Renal cortex interstitium (tissue), 11 donors: ENCODE measurements at regions not wholly inside any gene's neighbourhood (a gene's known extent, or its start where the extent isn't known, plus 50 kb on each side); places are given as distances from the start of the nearest gene placed in this dataset.
"Not testable (repeated sequence)": the region's sequence is repeated elsewhere in the genome, so short reads cannot be mapped to it uniquely, and the experiment has no call there.

Experiments
- DNase-seq, 11 donors: peaks; one replicate each; pipeline ENCODE4 v3.0.0-alpha.2; 2013; ENCODE audit warnings: low read depth in 9 of 11, low spot score in 4 of 11; ENCODE audit errors: extremely low read depth in 1 of 11

DNA sequence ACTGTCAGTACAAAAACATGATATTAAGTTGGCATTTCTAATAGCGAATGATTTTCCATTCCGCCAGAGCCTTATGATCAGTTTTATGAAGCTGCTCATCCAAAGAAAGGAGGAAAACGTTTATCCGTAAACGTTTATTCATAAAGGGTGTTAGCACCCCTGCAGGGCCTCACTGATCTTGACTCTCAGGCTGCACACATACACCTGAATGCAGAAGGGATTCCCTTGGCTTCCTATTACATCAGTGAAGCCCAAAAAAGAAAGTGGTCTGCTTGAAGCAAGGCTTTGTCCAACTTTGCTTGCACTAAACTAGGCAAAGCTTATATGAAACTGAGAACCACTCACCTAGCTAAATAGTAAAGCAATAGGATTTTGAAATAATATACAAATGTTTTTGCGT, 659.5 kb upstream of the CADM2 start:
- DNase-seq: no peak

DNA sequence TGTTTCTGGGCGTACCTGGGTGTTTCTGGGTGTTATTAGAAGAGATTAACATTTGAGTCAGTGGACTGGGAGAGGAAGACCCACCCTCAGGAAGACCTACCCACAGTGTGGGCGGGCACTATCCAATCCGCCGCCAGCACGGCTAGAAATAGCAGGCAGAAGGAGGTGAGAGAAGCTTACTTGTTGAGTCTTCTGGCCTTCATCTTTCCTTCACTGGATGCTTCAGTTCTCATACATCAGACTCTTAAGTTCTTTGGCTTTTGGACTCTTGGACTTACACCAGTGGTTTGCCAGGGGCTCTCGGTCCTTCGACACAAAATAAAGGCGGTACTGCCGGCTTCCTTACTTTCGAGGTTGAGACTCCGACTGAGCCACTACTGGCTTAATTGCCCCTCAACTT, 654.6 kb upstream of the CADM2 start:
- DNase-seq: no peak

DNA sequence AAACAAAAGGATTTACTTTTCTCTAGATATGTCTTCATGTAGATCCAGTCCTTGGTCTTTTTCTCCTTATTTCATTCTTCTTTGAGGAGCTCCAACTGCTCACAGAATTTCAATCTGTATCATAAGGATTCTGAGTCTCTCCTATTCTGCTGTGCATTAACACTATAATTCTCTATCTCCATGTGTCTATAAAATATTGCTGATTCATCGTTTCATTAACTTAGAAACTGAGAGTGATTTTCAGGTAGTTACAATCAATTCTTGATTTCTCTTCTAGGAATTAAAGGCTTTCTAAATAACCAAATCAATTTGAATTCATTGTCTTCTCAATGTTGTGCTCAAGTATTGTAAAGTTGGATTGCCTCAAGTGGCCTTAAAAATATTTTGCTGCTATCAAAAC, 651.5 kb upstream of the CADM2 start:
- DNase-seq: no peak

DNA sequence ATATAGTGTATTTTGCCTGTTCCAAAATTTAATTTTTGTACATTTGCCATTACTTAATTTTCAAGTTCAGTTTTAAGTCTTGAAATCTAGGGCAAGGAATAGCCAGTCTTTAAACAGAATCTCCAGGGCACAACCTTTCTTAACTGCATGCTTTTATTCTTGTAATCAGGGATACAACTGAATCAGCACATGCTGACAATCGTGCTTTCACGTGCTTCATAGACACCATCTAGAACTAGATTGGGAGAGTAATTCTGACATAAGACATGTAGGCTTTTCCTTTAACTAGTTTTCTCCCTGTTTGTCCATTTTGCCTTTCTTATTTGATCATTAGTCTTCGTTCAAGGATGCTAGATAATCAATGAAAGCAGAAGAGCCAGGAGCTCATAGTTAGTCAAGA, 650.4 kb upstream of the CADM2 start:
- DNase-seq: no peak

DNA sequence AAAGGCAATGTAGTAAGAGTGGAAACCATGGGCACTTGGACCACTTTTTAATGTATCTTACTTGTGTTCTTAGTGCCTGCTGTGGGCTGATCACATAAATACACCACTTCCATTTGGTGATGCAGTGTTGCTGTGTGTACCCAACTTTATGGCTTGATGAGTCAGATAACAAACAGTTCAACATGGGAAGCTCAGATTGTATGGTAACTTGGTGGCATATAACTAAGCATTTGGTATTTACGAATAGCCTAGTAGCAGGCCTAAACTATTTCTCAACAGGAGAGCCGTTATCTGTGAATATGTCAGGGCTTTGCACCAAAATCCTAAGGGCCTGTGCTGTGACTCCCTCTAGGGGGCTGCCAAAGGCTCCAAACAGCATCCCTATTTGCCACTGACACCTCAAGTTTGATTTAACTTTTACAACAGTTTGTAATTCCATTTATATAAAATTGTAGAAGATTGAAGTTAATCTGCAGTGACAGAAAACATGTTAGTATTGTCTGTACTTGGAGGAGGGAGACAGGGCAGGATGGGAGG, 640.4 kb upstream of the CADM2 start:
- no peak for DNase-seq

DNA sequence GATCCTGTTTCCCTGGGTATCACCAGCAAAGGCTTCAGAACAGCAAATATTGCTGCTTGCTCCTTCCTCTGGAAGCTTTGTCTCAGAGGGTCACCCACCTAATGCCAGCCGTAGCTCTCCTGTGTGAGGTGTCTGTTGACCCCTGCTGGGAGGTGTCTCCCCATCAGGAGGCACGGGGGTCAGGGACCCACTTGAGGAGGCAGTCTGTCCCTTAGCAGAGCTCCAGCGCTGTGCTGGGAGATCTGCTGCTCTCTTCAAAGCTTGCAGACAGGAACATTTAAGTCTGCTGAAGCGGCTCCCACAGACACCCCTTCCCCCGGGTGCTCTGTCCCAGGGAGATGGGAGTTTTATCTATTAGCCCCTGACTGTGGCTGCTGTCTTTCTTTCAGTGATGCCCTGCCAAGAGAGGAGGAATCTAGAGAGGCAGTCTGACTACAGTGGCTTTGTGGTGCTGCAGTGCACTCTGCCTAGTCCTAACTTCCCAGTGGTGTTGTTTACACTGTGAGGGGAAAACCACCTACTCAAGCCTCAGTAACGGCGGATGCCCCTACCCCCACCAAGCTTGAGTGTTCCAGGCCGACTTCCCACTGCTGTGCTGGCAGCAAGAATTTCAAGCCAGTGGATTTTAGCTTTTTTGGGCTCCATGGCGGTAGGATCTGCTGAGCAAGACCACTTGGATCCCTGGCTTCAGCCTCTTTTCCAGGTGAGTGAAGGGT, 593.1 kb upstream of the CADM2 start:
- not testable (repeated sequence) for DNase-seq
